GM18505 (cell line): ENCODE measurements at regions not wholly inside any gene's neighbourhood (a gene's known extent, or its start where the extent isn't known, plus 50 kb on each side); places are given as distances from the start of the nearest gene placed in this dataset.
"Not testable (repeated sequence)": the region's sequence is repeated elsewhere in the genome, so short reads cannot be mapped to it uniquely, and the experiment has no call there.

Source experiments
- ATAC-seq: cut with Tn5 transposase; IDR thresholded peaks from one replicate; pipeline ENCODE4 v1.9.1; 2021; ENCODE audit not compliant: unreplicated experiment
- POLR2A ChIP-seq: IDR thresholded peaks from 4 replicates; pipeline ENCODE4 v1.6.1; 2011; ENCODE audit warnings: borderline replicate concordance; ENCODE audit not compliant: insufficient read depth, insufficient read length; ENCODE audit errors: extremely low read depth

DNA sequence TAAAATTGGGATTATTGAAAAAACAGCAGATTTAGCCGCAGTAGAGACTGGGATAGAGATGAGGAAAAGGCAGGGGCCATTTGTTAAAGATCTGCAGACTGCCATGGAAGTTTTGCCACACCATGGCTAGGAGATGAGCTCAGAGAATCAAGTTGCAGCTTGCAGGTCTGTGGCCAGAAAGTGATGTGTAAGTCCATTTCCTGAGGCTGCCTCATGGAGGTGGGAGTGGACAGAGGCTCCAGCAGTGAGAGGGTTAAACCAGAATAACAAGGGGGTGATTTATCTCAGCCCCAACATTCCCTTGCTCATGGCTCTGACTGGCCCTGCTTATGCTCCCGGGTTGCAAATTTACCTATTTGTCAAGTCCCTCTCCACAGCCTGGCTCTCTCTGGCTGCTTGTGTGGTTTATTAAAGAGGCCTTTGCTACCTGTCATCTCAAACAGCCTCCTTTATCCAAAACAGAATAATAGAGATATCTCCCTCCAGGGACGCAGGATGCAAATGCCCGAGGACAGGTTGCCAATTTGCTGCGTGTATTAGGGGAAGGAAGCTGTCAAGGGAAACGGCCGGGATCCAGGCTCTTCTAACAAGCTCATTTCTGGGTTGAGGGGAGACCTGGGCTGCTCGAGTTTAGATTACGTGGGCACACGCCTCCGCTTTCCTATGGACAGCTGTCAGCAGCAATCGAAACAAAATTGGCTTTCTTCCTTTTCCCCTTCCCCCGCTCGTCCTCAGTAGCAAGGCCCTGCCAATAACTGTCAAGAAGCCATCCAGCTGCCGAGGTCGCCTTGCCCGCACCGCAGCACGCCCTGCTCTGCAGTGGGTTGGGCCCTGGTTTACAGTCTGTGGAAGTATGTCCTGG, 72.8 kb upstream of the PITX1 start:
- ATAC-seq = no peak
- TF ChIP-seq POLR2A = no peak

DNA sequence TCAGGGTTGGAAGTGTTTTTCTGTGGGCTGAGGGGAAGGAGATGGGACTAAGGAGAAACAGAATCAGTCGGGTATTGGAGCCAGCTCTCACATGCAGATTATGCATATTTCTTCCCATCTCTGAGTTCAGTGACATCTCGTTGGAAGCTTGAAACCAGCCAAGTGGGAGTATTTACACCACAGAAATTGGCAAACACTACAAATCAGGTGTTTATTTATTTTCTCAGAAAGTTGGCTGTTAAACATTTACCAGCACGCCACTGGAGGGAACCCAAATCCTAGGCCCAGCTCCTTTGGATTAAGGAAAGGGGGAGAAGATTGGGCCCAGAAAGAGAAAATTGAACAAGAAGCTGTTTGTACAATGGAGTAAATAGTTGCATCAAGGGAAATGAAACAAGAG, 72.1 kb upstream of the PITX1 start:
- ATAC-seq = no peak

GRCh38 chr5:135105105-135105484, 71.1 kb upstream of the PITX1 start:
- no peak for TF ChIP-seq POLR2A
- no peak for ATAC-seq

More for the DNA sequence above, 72.1 kb upstream of the PITX1 start:
- TF ChIP-seq POLR2A = no peak

DNA sequence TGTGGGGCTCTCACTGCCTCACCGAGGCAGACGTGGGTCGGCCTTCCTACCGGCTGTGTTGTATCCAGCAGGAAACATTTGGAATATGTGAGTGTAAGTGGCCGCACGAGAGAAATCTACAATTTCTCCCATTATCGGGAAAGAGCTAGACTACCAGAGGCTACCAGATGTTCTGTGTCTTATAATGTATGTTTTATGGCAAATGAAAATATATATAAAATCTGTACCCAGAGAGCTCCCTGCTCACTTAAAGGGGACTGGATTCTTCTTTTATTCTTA, 69.5 kb upstream of the PITX1 start:
- no peak for ATAC-seq
- TF ChIP-seq POLR2A = no peak

DNA sequence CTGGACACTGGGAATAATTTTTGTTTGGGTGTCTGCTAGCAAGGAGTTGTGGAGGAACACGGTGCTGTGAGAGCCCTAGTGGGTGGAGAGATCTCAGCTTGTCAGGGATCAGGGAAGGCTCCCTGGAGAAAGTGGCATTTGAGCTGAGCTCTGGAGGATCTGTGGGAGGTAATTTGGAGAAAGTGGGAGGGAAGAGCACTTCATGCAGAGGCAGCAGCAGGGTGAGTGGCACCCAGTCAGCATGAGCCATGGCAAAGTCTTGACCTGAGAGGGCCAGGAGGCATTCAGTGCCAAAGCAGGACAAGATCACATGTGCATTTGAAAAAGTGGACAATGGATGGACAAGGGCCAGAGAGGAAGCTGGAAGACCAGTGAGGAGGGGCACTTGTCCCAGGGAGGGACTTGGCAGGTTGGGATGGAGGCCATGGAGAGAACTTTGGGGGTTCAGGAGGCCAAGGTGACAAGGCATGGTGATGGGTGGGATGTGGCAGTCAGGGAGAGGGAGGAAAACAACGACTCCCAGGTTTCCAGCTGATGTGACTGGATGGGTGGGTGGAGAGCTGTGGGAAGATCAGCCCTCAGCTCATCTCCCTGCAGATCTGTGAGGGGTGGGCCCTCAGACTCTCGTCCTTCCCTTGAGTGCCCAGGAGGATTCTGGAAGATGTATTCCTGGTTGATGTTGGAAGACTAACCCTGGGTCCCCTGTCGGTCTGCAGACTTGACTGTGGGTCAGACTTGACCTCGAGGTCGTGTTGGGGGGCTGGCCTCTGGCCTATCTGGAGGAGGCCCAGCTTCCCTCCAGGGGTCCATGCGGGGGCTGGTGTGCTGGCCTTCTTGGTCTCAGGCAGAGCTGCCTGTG, 68.9 kb upstream of the PITX1 start:
- no peak for ATAC-seq
- no peak for TF ChIP-seq POLR2A

GRCh38 chr5:135100431-135100830, 66.4 kb upstream of the PITX1 start:
- TF ChIP-seq POLR2A = no peak
- ATAC-seq = no peak

DNA sequence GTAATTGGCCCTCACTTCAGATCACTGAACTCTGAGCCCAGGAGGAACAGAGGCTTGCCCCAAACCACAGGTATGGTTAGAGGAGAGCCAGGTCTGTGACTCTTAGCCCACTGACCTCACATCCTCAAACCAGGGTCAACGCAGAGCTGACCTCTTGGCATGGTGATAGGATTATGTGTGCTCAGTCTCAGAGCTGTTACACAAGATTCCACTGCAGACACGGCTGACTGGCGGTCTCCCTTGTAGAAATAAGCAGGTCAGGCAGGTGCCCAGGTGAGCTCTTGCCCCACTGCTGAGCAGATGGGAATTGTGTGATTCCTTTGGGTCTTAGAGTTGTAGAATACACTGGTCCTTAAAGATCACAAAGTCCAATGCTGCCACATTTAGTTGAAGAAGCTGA, 66.0 kb upstream of the PITX1 start:
- no peak for TF ChIP-seq POLR2A
- ATAC-seq = no peak

DNA sequence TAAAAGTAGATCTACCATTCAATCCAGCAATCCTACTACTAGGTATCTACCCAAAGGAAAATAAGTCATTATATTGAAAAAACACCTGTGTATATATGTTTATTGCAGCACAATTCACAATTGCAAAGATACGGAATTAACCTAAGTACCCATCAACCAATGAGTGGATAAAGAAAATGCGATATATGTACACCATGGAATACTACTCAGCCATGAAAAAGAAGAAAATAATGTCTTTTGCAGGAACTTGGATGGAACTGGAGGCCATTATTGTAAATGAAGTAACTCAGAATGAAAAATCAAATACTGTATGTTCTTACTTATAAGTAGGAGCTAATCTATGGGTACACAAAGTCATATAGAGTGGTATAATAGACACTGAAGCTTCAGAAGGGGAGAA, 63.4 kb upstream of the PITX1 start:
- no peak for ATAC-seq
- no peak for TF ChIP-seq POLR2A

DNA sequence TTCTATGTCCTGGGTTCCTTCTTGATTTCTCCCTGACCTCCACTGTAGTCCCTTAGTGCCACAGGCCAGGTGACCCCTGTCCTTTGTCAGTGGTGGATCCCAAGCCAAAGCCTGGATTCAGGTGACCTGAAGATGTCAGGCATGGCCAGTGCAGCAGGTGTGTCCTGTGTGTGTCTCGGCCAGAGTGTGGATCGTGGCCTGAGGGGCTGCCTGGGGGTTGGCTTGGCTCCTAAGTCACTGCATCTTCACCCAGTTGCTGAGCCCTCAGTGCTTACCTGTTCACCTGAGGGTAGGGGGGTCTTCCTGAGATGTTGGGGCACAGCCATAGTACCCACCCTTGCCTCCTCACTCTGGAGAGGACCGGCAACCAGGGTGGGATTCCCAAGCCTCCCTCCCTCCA, 61.8 kb upstream of the PITX1 start:
- TF ChIP-seq POLR2A = no peak
- no peak for ATAC-seq

GRCh38 chr5:135095052-135095715, 61.2 kb upstream of the PITX1 start:
- no peak for ATAC-seq

GRCh38 chr5:135094339-135095051, 60.5 kb upstream of the PITX1 start:
- no peak for TF ChIP-seq POLR2A
- ATAC-seq = no peak

More at GRCh38 chr5:135095052-135095715, 61.2 kb upstream of the PITX1 start:
- TF ChIP-seq POLR2A = no peak

DNA sequence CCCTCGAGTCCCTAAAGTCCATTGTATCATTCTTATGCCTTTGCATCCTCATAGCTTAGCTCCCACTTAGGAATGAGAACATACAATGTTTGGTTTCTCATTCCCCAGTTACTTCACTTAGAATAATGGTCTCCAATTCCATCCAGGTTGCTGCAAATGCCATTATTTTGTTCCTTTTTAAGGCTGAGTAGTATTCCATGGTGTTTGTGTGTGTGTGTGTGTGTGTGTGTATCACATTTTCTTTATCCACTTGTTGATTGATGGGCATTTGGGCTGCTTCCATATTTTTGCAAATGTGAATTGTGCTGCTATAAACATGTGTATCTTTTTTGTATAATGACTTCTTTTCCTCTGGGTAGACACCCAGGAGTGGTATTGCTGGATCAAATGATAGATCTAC, 59.5 kb upstream of the PITX1 start:
- not testable (repeated sequence) for ATAC-seq

DNA sequence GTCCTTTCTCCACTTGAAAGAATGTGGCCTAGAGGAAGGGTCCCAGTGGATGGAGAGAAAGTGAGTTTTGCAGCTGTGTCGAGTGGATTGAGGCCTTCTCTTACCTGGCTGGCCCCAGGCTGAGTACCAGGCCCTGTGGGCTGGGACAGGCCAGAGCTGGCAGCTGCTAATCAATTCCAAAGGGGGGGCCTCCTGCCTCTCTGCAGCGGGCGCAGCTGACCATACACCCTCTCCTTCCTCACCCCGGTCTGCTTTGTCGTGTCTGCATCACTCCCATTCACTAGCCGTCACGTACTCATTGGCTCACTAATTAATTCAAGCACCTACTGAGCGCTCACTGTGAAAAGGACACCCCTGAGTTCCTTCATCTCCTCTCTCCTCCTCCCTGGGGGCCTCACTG, 58.4 kb upstream of the PITX1 start:
- no peak for TF ChIP-seq POLR2A
- ATAC-seq = no peak
